Limb (tissue), 2 donors: ENCODE measurements at regions not wholly inside any gene's neighbourhood (a gene's known extent, or its start where the extent isn't known, plus 50 kb on each side); places are given as distances from the start of the nearest gene placed in this dataset.
"Not testable (repeated sequence)": the region's sequence is repeated elsewhere in the genome, so short reads cannot be mapped to it uniquely, and the experiment has no call there.

ENCODE experiments used
- DNase-seq, 2 donors: peaks; one replicate each; pipeline ENCODE4 v3.0.0-alpha.2; 2016; ENCODE audit errors: extremely low spot score in 2 of 2

DNA sequence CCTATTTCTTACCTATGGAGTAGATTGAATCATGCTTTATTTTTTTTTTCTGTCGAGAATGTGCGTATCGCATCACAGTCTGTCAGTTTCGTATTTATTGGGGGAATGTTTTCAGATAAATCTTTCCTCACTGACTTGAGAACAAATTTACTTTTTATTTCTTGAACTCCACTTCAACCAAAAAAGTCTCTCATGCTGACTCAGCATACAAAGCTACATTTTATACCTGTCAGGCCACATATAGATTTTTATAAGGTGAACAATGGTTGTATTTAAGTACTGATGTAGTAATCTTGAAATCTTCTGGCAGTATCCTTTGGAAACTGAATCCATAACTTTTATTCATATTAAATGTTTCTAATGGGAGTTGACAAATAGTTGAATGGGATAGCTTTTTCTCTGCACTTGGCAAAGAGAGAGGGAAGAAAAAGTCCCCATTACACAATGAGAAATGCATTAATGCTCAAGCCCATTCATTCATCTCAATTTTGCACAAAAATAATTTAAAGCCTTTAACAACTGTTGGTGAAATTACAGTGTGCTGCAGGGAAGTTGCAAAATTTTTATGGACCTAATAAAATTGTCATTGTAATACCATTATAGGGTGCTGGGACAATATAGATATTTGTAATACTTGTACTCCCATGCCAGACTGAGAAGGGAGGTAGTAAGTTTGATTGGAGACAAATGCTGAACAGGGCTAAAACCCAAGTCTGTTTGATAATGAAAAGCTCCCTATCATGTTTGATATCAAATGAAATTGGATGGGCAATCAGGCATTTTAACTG is 367.6 kb downstream of the HLX start:
- DNase-seq: peak in 1 of 2 donors; percentile 6

DNA sequence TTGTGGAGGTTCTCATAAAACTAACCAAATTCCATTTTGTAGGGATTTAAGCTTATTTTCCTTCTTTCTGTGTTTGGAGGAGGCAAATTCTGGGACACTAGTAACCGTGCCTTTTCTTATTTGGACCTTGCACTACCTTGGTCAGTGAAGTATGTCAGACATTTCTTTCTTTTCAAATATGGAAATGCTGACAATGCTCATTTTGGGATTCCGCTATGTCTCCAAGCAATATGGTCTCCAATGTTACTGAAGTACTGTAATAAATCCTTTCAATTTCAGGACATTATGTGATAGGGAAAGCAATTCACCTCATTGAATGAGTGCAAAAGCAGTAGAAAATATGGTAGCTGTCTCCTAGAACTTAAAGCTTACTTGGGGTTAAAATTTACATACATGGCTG is 372.3 kb downstream of the HLX start:
- no peak for DNase-seq

DNA sequence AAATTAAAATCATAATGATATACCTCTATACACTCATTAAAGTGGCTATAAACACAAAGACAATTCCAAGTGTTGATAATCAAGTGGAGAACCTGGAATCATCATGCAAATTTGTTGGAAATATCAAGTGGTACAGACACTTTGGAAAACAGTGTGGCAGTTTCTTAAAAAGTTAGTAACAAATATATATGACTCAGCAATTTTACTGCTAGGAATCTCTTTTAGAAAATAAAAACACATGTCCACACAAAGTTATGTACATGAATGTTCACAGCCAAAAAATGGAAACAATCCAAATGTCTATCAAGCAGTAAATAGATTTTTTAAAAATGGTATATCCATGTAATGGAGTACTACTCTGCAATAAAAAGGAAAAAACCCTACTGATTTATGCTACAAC is 375.6 kb downstream of the HLX start:
- no peak for DNase-seq

DNA sequence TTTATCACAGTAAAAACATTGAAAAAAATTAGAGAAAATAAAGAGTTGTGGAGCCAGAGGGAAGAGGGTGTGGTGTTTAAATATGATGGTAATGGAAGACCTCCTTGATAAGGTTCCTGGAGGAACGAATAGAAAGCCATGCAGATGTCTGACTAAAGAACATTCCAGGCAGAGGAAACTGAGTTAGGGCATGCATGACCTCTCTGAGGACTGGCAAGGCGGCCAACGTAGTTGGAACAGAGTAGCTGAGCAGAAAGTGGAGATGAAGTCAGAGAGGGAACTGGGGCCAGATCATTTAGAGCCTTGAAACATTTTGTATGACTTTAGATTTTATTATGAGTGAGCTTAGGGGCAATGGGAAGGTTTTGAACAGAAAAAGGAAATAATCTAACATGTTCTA is 377.5 kb downstream of the HLX start:
- DNase-seq: no peak

DNA sequence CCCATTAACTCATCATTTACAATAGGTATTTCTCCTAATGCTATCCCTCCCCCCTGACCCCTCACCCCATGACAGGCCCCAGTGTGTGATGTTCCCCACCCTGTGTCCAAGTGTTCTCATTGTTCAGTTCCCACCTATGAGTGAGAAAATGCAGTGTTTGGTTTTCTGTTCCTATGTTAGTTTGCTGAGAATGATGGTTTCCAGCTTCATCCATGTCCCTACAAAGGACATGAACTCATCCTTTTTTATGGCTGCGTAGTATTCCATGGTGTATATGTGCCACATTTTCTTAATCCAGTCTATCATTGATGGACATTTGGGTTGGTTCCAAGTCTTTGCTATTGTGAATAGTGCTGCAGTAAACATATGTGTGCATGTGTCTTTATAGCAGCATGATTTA is 378.3 kb downstream of the HLX start:
- DNase-seq: not testable (repeated sequence)

DNA sequence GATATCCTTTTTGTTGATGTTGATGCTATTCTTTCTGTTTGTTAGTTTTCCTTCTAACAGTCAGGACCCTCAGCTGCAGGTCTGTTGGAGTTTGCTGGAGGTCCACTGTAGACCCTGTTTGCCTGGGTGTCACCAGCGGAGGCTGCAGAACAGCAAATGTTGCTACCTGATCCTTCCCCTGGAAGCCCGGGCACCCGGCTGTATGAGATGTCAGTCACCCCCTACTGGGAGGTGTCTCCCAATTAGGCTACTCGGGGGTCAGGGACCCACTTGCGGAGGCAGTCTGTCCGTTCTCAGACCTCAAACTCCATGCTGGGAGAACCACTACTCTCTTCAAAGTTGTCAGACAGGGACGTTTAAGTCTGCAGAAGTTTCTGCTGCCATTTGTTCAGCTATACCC is 383.4 kb downstream of the HLX start:
- DNase-seq: not testable (repeated sequence)

DNA sequence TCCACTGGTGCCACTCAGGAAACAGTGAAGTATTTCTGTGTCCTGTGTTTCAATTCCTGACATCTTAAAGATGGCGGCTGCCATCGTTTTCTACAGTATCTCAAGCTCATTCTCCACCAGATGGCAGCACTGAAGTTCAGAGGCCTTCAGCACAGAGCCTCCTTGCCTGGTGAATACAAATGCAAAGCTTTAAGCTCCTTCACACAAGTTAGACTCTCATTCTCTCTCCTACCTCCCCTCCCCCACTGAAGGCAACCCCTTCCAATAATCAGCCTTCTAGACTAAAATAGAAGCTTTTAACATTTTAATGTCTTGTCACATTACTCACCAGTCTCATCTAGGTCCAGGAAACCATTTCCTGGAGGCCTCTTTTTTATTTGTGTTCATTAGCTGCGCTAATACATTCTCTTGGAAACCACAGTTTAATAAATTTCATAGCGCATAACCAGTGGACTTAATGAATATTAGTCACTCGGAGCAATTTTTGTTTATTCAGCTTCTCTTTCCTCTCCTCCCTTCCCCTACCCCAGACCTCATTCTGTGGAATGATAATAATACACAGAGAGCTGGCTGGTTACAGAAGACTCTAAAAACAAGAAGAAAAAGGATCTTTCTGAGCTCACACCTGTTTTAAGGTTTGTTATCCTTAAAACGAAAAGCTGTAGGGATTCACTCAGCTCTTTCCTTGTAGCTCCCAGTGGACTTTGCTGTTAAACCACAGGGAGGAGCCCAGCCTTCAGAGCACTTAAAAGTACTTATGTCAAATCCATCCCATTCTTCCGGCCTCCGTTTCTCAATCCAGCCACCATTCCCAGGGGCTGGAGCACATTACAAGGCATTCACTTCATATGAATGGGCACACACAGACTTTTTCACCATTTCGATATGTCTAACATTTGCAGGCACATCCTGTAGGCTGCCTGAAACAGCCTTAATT is 384.9 kb downstream of the HLX start:
- peak in 1 of 2 donors; percentile 47 for DNase-seq

DNA sequence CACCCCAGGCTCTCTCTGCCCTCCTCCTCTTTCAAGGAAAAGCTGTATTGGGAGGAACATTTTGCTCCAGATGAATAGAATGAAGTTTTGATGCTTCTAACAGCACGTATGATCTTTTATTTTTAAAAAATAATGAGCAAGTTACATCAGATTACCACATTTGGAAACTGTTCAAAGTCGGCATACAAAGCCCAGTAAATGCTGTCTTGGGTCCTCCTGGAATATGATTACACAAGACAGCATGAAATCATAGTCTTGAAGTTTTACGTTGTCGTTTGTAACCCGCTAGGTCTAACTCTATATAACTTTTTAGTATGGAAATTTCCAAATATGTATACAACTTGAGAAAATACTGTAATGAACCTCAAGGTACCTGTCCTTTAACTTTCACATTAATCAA is 385.6 kb downstream of the HLX start:
- no peak for DNase-seq

DNA sequence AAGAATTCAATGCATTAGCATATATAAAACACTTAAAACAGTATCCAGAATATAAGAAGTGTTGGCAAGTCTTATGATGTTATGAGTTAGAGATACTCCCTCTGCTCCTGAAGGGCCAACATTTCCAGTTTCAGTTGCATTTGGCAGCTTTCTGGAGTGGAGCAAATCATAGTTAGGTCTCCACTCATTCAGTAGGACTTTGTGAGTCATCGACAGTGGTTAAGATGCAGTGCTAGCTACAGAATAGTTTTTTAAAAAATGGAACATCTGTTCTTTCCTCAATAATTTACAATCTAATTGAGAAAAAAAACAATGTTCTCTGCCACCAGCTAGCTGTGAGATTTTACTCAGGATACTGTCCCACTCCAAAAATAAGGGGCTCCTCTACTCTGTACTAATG is 389.1 kb downstream of the HLX start:
- no peak for DNase-seq

DNA sequence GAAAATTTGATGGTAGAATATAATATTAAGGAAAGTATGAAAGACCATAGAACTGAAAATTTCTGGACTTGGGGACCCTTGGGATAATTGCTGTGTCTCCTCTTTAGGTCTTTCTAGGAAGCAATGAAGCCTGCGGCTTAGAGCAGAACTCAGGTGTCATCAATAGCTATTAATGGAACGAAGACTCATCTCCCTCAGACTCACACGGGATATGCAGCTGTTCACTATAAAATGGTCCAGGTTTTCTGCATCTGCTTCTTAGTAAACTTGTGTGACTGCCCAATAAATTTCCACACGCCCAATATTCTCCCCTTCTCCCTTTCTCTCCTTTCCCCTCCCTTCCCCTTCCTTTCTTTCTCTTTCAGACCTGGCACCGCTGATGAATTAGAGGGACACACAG is 392.5 kb downstream of the HLX start:
- DNase-seq: no peak

DNA sequence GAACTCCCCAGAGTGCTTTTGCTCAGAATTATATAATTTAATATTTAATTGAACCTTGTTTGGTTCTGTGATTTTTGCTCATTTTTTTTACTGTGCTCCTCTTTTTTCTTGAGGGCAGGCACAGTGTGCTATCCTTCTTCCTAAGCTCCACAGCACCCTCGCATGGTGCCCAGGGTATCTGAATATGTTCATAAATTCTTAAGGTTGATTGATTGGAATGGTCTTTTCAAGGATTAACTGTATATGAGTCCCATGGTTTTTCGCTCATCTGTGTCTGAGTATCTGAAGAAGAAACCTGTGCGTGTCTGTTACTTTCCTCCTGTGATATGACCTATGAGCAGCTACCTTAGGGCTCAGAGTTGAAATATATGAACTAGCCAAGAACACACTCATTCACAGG is 393.7 kb downstream of the HLX start:
- no peak for DNase-seq

DNA sequence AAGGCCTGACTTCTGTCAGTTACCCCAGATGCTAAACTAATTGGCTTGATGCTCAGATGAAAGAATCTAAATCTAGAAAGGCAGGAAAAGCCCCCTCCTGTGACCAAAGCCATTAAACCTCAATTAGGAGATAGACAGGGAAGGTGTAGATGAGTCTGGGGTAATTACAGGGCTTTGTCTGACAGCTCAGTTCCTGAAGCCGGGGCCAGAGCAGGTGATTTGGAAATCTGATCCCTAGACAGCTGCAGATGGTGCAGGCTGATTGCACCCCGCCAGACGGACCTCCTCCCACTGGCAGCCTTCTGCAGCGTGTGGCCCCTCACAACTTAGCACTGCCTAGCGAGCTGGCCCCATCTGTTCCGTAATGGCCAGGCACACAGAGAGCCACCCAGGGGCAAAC is 395.1 kb downstream of the HLX start:
- peak in 1 of 2 donors; percentile 40 for DNase-seq

DNA sequence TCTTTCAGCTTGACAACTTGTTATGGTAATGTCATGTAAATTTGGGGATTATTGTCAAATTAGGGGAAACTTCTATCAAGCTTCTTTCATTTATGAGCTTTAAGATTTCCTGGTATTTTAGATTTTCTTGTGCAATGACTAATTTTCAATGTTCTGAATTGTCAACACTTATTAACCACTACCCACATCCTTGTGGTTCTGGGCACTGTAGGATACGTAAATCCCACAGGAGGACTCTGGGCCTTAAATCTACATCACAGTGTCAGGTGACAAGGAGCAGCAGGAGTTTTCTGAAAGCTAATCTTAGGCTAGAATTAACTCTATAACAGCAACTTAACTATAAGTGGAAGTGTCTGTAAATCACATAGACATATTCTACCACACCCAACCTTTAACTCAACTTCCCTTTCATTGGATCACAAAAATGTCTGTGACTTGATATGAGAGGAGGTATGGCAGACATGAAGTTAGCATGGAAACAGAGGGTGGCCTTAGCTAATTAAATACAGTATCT is 397.7 kb downstream of the HLX start:
- no peak for DNase-seq

DNA sequence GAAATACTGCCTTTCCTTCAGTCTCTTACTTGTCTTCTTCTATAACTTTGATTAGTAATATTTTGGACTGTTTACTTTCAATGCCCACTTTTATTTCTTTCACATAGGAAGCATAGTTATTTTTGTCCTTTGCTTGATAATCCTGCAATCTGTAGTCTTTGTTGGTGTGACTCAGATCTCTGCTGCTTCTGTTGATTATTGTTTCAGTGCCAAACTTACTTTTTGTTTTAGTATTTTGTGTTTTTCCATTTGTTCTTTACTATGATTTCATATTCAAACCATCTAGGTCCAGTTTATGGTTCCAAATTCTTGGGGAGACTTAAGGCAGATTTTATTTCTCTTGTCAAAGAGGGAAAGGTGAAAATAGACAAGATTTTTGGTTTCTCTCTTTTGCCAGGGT is 399.9 kb downstream of the HLX start:
- no peak for DNase-seq

DNA sequence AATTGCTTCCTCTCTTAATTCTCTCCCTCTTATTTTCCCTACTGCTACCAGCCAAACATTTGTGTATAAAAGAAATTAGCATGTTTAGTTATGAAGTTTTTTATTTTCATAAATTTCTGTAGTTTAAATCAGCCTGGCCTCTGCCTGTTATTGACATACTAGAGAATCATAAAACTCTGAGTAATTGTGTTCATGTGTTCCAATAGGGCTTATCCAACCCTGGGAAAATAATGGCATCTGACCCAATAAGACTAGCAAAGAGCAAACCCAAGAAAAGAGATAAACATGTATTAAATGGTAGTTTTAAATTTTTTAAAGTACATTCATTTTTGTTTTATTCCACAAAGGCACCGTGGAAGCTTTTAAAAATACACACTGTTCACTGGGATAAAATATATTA is 404.3 kb downstream of the HLX start:
- DNase-seq: no peak

DNA sequence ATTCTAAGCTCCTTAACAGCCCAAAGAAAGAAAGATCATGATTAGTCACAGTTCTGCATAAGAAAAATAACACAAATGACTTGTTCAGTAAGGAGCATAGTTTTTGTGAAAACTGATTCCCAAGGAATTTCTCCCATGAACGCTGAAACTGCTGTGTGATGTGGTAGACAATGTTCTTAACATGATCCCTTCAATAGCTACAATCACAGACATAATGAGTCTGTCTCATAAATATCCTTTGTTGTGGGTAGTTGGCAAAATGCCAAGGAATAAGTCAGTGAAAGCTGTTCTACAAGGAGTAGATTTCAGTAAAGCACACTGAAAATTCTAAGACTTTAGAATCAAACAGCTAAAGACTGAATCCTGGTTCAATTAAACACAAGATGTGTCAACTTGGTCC is 404.8 kb downstream of the HLX start:
- peak in 1 of 2 donors; percentile 62 for DNase-seq

DNA sequence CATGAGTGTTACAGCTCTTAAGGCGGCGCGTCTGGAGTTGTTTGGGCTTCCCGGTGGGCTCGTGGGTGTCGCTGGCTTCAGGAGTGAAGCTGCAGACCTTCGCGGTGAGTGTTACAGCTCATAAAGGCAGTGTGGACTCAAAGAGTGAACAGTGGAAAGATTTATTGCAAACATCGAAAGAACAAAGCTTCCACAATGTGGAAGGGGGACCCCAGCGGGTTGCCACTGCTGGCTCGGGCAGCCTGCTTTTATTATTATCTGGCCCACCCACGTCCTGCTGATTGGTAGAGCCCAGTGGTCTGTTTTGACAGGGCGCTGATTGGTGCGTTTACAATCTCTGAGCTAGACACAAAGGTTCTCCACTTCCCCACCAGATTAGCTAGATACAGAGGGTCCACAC is 405.7 kb downstream of the HLX start:
- not testable (repeated sequence) for DNase-seq

DNA sequence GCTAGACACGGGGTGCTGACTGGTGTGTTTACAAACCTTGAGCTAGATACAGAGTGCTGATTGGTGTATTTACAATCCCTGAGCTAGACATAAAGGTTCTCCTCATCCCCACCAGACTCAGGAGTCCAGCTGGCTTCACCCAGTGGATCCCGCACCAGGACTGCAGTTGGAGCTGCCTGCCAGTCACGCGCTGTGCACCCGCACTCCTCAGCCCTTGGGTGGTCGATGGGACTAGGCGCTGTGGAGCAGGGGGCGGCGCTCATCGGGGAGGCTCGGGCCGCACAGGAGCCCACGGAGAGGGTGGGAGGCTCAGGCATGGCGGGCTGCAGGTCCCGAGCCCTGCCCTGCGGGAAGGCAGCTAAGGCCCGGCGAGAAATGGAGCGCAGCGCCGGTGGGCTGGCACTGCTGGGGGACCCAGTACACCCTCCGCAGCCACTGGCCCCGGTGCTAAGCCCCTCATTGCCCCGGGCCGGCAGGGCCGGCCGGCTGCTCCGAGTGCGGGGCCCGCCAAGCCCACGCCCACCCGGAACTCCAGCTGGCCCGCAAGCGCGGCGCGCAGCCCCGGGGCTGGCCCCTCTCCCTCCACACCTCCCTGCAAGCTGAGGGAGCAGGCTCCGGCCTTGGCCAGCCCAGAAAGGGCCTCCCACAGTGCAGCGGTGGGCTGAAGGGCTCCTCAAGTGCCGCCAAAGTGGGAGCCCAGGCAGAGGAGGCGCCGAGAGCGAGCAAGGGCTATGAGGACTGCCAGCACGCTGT is 406.4 kb downstream of the HLX start:
- DNase-seq: not testable (repeated sequence)

DNA sequence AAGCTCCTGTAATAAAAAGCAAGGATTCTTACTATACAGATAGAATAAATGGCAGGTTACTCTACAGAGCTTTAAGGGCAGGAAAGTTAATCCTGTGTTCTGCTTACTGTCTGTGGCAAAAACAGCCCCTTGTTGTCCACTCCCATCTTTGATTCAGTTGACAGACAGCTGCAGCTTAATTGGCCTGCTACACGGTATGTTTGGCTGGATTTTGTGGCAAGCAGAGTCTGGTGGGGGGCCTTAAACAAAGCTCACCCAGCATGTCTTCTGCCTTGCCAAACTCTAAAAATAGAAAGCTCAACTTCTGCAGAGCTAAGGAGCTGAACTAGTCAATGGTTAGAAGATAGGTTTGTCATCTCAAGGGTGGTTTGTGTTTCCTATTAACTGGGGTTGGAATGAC is 407.2 kb downstream of the HLX start:
- no peak for DNase-seq

DNA sequence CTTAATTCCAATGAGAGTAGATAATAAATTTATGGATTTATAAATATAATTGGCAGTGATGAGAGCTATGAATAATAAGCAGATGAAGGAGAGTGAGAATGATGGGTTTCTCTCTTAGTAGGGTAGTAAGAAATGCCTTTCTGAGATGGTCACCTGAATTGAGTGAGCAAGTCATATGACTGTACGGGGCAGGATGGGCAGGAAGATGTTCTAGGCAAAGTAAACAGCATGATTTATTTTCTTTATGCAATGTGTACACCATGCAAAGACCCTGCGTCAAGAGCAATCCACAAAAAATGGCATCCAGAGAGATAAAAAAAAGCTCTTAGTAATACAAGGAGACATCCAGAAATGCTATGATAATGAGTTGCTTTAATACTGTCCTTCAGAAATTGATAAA is 409.9 kb downstream of the HLX start:
- no peak for DNase-seq

DNA sequence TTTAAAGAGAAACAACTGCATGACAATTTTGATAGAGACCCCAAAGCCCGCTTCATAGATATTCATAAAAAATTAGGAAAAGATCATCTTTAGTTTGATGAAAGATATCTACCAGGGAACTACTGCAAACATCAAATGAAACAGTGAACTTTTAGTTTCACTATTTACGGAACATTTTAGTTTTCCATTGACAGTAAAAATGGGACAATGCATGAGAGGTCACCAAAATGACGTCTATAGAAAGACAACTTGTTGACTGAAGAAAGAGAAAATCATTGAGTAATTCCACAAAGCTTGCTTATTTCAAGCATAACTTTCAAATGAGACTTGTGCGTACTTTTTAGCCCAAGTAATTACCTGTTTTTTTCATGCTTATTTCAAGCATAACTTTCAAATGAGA is 411.4 kb downstream of the HLX start:
- no peak for DNase-seq

DNA sequence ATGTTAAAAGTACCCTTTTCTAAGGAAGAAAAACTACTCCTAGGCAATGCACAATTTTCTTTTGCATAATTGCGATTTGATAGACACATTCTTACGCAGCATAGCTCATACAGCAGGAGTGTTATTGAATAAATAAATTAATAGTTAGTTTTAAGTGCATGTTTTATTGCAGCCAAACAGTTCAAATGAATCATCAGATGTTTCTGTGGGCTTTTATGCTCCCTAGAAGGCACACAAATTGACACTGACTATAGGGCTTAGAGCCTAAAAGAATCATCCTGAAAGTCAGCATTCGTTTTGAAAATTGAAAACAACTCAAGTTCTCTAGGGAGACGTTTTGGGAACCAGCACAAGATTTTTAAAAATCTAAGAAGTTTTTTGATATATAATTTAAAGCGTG is 411.9 kb downstream of the HLX start:
- no peak for DNase-seq
